Brain microvascular endothelial cell (primary cell): ENCODE measurements at regions not wholly inside any gene's neighbourhood (a gene's known extent, or its start where the extent isn't known, plus 50 kb on each side); places are given as distances from the start of the nearest gene placed in this dataset.

Experiments used
- DNase-seq: peaks from one replicate; pipeline ENCODE4 v3.0.0-alpha.2; 2020
- H3K27ac ChIP-seq: fragments of 250-450 bp; sonication (Bioruptor Pico); 2 replicates; pipeline ENCODE4 v1.5.1; 2020; ENCODE audit warnings: mild to moderate bottlenecking, moderate library complexity
- H3K27me3 ChIP-seq: fragments of 250-450 bp; sonication (Bioruptor Pico); replicated peaks from 2 replicates; pipeline ENCODE4 v1.5.1; 2020; ENCODE audit warnings: mild to moderate bottlenecking
- H3K36me3 ChIP-seq: fragments of 250-450 bp; sonication (Bioruptor Pico); replicated peaks from 2 replicates; pipeline ENCODE4 v1.5.1; 2020; ENCODE audit warnings: mild to moderate bottlenecking
- H3K4me3 ChIP-seq: 2 replicates; pipeline ENCODE4 v1.5.1; 2011; ENCODE audit warnings: low read depth, mild to moderate bottlenecking, control low read depth, low read length, moderate library complexity
- in situ Hi-C: cut with HindIII; loops from 2 replicates; pipeline ENCODE4 v1.10.0; 2017; ENCODE audit warnings: low sequenced_read_pairs, low pct_ligation_motif_present
- TF ChIP-seq, protein P1 (sequence below): IDR thresholded peaks from 2 replicates; pipeline ENCODE4 v1.5.1; 2011; ENCODE audit warnings: low read depth, mild to moderate bottlenecking, moderate library complexity, low read length, control low read depth, inconsistent platforms; ENCODE audit errors: missing control alignments

DNA sequence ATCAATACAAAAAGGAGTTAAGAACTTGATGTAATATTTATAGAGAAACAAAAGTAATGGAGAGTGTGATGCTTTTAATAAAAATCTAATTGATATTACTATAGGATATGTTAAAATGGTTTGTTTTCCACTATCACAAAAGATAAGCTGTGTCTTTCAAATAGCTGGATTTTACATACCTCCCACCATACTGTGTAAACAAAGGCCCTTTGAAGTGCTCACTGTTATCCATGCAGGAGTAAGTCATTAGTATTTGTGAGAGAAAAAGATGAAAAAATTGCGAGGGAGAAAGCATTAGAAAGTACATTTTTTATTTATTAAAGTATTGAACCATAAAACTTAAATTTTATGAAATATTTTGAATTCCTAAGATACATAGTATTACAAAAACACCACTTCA, 733.0 kb downstream of the GRIK2 start:
- Histone ChIP-seq H3K4me3 (no peak overlapping the region), H3K27ac (no peak overlapping the region), H3K36me3 (no peaks in the 10 kb centered on the region), H3K27me3 (no peaks in the 10 kb centered on the region)
- in situ Hi-C loops, result no loop called here
- TF ChIP-seq, protein P1, sequence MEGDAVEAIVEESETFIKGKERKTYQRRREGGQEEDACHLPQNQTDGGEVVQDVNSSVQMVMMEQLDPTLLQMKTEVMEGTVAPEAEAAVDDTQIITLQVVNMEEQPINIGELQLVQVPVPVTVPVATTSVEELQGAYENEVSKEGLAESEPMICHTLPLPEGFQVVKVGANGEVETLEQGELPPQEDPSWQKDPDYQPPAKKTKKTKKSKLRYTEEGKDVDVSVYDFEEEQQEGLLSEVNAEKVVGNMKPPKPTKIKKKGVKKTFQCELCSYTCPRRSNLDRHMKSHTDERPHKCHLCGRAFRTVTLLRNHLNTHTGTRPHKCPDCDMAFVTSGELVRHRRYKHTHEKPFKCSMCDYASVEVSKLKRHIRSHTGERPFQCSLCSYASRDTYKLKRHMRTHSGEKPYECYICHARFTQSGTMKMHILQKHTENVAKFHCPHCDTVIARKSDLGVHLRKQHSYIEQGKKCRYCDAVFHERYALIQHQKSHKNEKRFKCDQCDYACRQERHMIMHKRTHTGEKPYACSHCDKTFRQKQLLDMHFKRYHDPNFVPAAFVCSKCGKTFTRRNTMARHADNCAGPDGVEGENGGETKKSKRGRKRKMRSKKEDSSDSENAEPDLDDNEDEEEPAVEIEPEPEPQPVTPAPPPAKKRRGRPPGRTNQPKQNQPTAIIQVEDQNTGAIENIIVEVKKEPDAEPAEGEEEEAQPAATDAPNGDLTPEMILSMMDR, result no peak
- DNase-seq, result no peak

DNA sequence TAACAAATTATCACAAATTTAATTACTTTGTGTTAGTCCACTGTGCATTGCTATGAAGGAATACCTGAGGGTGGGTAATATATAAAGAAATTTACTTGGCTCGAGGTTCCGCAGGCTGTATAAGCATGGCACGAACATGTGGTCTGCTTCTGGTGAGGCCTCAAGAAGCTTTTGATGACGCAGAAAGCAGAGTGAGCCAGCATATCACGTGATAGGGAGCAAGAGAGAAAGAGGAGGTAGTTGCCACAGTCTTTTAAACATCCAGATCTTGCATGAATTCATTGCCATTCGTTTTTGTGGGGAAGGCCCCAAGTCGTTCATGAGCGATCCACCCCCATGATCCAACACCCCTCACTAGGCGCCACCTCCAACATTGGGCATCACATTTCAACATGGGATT, 733.7 kb downstream of the GRIK2 start:
- in situ Hi-C loops, result no loop called here
- no peak overlapping the region for H3K4me3 ChIP-seq
- no peaks in the 10 kb centered on the region for H3K36me3 ChIP-seq
- H3K27ac ChIP-seq, result no peak overlapping the region
- TF ChIP-seq, protein P1, result no peak
- H3K27me3 ChIP-seq, result no peaks in the 10 kb centered on the region
- DNase-seq, result no peak

DNA sequence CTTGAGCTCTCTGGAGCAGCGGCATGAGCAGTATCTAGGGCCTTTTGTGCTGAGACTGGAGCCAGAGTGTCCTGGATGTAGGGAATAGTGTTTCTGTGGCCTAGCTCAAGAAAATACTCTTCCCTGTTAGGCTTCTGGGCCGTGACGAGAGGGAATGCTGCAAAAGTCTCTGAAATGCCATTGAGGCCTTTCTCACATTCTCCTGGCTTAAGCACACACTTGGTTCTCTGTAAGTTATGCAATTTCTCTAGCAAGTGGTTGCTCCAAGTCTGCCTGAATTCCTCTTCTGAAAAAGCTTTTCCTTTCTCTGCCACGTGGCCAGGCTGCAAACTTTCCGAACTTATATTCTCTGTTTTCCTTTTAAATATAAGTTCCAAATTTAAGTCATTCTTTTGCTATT, 744.4 kb downstream of the GRIK2 start:
- no peaks in the 10 kb centered on the region for H3K36me3 ChIP-seq
- H3K27ac ChIP-seq, result no peak overlapping the region
- in situ Hi-C loops, result no loop called here
- H3K27me3 ChIP-seq, result no peaks in the 10 kb centered on the region
- TF ChIP-seq, protein P1, result no peak
- no peak overlapping the region for H3K4me3 ChIP-seq
- no peak for DNase-seq

DNA sequence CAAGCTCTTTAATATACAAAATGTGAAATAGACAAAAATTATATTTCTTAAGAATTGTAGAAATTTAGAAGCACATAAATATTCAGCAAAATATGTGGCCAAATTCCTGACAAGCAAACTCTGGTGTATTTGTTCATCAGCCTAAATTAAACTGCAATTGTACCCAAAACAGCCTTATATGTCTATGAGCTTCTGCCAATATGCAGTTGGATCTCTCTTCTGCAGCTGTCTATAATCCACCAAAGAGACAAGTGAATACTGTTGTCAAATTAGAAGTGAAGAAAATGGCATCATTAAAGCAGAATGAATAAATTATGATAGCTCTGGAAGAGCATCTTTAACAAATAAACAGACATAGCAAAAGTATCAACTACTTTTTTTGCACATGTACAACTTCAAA, 755.7 kb downstream of the GRIK2 start:
- Histone ChIP-seq H3K27ac (no peak overlapping the region), H3K27me3 (no peaks in the 10 kb centered on the region), H3K36me3 (no peaks in the 10 kb centered on the region), H3K4me3 (no peak overlapping the region)
- TF ChIP-seq, protein P1, result no peak
- DNase-seq, result no peak
- in situ Hi-C loops, result no loop called here

DNA sequence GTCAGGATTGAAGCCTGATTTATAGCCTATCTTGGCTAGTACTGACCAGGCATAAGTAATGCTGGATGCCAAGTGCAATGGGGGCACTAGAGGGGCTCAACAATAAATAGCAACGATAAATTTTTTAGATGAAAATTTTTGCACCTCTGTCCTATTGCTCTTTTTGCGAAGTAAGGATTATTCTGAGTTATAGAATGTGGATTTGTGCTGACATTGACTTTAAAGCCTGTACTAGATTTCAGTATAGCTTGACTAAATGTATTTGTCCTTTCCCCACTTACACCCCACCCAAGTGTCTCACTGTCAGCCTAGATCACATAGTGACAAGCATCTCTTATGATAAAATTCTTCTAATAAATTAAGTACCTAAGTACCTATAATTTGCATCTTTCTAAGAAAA, 757.0 kb downstream of the GRIK2 start:
- Histone ChIP-seq H3K4me3 (no peak overlapping the region), H3K27ac (no peak overlapping the region), H3K36me3 (no peaks in the 10 kb centered on the region), H3K27me3 (no peaks in the 10 kb centered on the region)
- in situ Hi-C loops, result no loop called here
- TF ChIP-seq, protein P1, result no peak
- no peak for DNase-seq

DNA sequence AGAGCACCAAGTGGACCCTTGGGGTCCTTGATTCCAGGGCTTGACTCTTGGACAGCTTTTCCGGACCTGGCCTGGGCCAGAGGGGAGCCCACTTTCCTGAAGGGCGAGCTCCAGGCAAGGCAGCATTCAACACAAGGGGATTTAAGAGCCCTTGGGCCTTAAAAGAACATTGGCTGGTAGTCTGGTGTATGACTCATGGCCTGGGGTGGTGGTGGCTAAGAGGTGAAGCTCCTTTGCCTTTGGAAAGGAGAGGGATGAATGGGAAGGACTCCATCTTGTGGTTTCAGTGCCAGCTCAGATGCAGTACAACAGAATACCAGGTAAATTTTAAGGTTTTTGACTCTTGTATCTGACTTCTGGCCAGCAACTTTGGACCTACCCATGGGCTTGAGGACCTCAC, 760.7 kb downstream of the GRIK2 start:
- in situ Hi-C loops, result no loop called here
- DNase-seq, result no peak
- no peaks in the 10 kb centered on the region for H3K36me3 ChIP-seq
- H3K27me3 ChIP-seq, result no peaks in the 10 kb centered on the region
- H3K4me3 ChIP-seq, result no peak overlapping the region
- TF ChIP-seq, protein P1, result no peak
- H3K27ac ChIP-seq, result no peak overlapping the region
